Spleen (tissue), 11 donors: ENCODE measurements at regions not wholly inside any gene's neighbourhood (a gene's known extent, or its start where the extent isn't known, plus 50 kb on each side); places are given as distances from the start of the nearest gene placed in this dataset.

Experiments used
- DNase-seq: peaks from one replicate; pipeline ENCODE4 v3.0.0-alpha.2; 2020
- H3K27ac ChIP-seq, 8 donors: fragments of 200-600 bp; sonication (generic) in 7 of 8; 1 replicate in 4 of 8; 2 replicates in 4 of 8; pipeline versions ENCODE4 v1.5.0 to v1.8.0; 2016 to 2021; ENCODE audit warnings: inconsistent platforms in 4 of 8, mild to moderate bottlenecking in 4 of 8, moderate library complexity in 1 of 8
- H3K27me3 ChIP-seq, 7 donors: fragments of 200-600 bp; sonication (generic) in 6 of 7; replicated peaks in 1 of 7; 1 replicate in 4 of 7; 2 replicates in 3 of 7; pipeline versions ENCODE4 v1.5.0 to v1.8.0; 2016 to 2021; ENCODE audit warnings: inconsistent platforms in 3 of 7, mild to moderate bottlenecking in 1 of 7
- H3K36me3 ChIP-seq, 6 donors: fragments of 200-600 bp; sonication (generic) in 5 of 6; 1 replicate in 4 of 6; 2 replicates in 2 of 6; pipeline versions ENCODE4 v1.5.0 to v1.8.0; 2016 to 2021; ENCODE audit warnings: inconsistent platforms in 2 of 6
- H3K4me1 ChIP-seq, 6 donors: fragments of 200-600 bp; sonication (generic) in 5 of 6; 1 replicate in 3 of 6; 2 replicates in 3 of 6; pipeline versions ENCODE4 v1.5.0 to v1.8.0; 2016 to 2021; ENCODE audit warnings: inconsistent platforms in 3 of 6
- H3K4me3 ChIP-seq, 8 donors: fragments of 200-600 bp; sonication (generic) in 7 of 8; 1 replicate in 4 of 8; 2 replicates in 4 of 8; pipeline versions ENCODE4 v1.5.0 to v1.8.0; 2016 to 2021; ENCODE audit warnings: inconsistent platforms in 4 of 8, mild to moderate bottlenecking in 4 of 8, moderate library complexity in 2 of 8
- H3K9me3 ChIP-seq, 8 donors: fragments of 200-600 bp; sonication (generic) in 7 of 8; 1 replicate in 4 of 8; 2 replicates in 4 of 8; pipeline versions ENCODE4 v1.5.0 to v1.8.0; 2016 to 2021; ENCODE audit warnings: inconsistent platforms in 4 of 8
- POLR2A ChIP-seq, 3 donors: fragments of 450-650 bp; IDR thresholded peaks; one replicate each; pipeline ENCODE4 v1.5.1; 2017; ENCODE audit warnings: antibody characterized with exemption in 3 of 3, mild to moderate bottlenecking in 1 of 3
- POLR2AphosphoS5 ChIP-seq, 3 donors: sonication (generic); formaldehyde crosslinking; IDR thresholded peaks; one replicate each; pipeline ENCODE4 v1.5.1; 2017; ENCODE audit warnings: antibody characterized with exemption in 3 of 3
- WGBS, 5 donors: extraction: QIAGEN DNeasy Blood & Tissue Kit in 3 of 5; methylation state at CpG; one replicate each; pipeline versions ENCODE4 v1.1.5 to v1.1.7; 2013 to 2018; 5-methylcytosine and 5-hydroxymethylcytosine counted together
- intact Hi-C: fragments of 100-400 bp; cut with DNase I; formaldehyde crosslinking; loops from one replicate; pipeline ENCODE4 v1.15.0; 2023; ENCODE audit warnings: low total_unique reads
- TF ChIP-seq, protein P1 (sequence below), 11 experiments: fragments of 200-600 bp in 7 of 11; fragments of 450-650 bp in 4 of 11; sonication (generic) in 4 of 11; IDR thresholded peaks in 8 of 11; conservative IDR thresholded peaks in 3 of 11; 1 replicate in 7 of 11; 2 replicates in 4 of 11; pipeline versions ENCODE4 v1.4.0 to v1.8.0; 2016 to 2021; ENCODE audit warnings: antibody characterized with exemption in 11 of 11, inconsistent platforms in 4 of 11, mild to moderate bottlenecking in 1 of 11
- donor health status: healthy with polysubstance abuse.
- donor health status: DM: no; HTN: no; CAD: no; lungs with moderate emphysema.
- donor health status: DM: no; HTN: no; CAD: no.
- donor health status: Bipolar disorder and iron deficiency.
- donor health status: healthy.
- donor health status: DM: no; HTN: no; CAD: no.
- donor health status: DM: yes; HTN: yes; CAD: no.

- Histone ChIP-seq H3K27ac (peak overlapping the region in 7 of 8 donors; percentile 25 to 77 (median 52)), H3K4me3 (no peak overlapping the region), H3K27me3 (no peaks in the 10 kb centered on the region), H3K4me1 (peaks cover 6 to 61% (median 42%) of the 10 kb centered on the region in 6 donors), H3K9me3 (peaks cover 0 to 2% (median 0%) of the 10 kb centered on the region in 8 donors), H3K36me3 (no peaks in the 10 kb centered on the region)
- TF ChIP-seq, protein P1, sequence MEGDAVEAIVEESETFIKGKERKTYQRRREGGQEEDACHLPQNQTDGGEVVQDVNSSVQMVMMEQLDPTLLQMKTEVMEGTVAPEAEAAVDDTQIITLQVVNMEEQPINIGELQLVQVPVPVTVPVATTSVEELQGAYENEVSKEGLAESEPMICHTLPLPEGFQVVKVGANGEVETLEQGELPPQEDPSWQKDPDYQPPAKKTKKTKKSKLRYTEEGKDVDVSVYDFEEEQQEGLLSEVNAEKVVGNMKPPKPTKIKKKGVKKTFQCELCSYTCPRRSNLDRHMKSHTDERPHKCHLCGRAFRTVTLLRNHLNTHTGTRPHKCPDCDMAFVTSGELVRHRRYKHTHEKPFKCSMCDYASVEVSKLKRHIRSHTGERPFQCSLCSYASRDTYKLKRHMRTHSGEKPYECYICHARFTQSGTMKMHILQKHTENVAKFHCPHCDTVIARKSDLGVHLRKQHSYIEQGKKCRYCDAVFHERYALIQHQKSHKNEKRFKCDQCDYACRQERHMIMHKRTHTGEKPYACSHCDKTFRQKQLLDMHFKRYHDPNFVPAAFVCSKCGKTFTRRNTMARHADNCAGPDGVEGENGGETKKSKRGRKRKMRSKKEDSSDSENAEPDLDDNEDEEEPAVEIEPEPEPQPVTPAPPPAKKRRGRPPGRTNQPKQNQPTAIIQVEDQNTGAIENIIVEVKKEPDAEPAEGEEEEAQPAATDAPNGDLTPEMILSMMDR (IDR thresholded peaks at IDR 0.05 in 8 of 11, conservative IDR thresholded peaks at IDR 0.05 in 3 of 11), result no peak
- no peak for TF ChIP-seq POLR2A (IDR thresholded peaks at IDR 0.05)
- no peak for TF ChIP-seq POLR2AphosphoS5 (IDR thresholded peaks at IDR 0.05)
- intact Hi-C loops, result no loop called here
- DNase-seq, result no peak
Measured at GRCh38 chr1:109826446-109826845, 62.7 kb upstream of the EPS8L3 start.

- DNase-seq, result no peak
- Histone ChIP-seq H3K36me3 (no peaks in the 10 kb centered on the region), H3K27ac (peak overlapping the region in 7 of 8 donors; percentile 47 to 82 (median 54)), H3K4me1 (peaks cover 6 to 81% (median 52%) of the 10 kb centered on the region in 6 donors), H3K9me3 (no peaks in the 10 kb centered on the region), H3K4me3 (no peak overlapping the region), H3K27me3 (no peaks in the 10 kb centered on the region)
- intact Hi-C loops, result no loop called here
- 86 to 89% (median 87%) methylated on average over 12 of the region's 12 CpGs for WGBS, 5 donors
- TF ChIP-seq, protein P1 (IDR thresholded peaks at IDR 0.05 in 8 of 11, conservative IDR thresholded peaks at IDR 0.05 in 3 of 11), result no peak
- TF ChIP-seq POLR2AphosphoS5 (IDR thresholded peaks at IDR 0.05) (no peak), POLR2A (IDR thresholded peaks at IDR 0.05) (no peak)
Measured at GRCh38 chr1:109824349-109825115, 60.8 kb upstream of the EPS8L3 start.

DNA sequence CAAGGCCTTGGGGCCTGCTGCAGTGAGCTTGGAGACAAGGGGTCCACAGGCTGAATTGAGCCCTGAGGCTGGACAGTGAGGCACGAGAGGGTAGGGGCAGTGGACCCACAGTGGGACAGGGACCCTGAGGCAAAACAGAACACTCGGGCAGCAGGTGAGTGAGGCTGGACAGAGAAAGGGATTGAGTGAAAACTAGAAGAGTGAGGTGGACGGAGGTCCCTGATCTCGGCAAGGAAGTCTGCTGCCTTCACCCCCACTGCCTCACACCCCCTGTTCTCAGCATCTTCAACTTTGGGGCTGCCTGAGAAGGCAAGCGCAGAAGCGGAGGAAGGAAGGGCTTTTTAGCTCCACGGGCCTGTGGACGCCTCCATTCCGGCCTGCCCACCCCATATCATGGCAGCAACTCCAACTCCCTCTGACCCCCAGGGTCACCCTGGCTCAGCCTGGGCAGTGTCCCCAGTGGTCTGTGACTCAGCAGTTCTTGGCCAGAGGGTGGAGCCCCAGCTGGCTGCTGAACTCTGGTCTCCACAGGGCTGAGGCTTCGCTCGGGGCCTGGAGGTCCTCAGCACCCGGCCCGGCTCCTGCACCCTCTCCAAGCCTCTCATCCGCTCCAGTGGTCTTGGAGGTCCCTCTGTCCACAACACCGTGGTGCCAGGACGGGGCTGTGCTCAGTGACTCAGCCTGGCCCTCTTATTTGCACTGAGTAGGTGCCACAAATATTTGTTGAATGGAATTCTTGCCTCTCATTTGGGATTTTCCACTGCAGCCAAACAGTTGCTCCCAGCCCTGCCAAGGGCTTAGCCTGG lies 60.0 kb upstream of the EPS8L3 start:
- peak; percentile 79 for DNase-seq
- H3K36me3 ChIP-seq, result no peaks in the 10 kb centered on the region
- no peaks in the 10 kb centered on the region for H3K9me3 ChIP-seq
- intact Hi-C loops, result no loop called here
- no peaks in the 10 kb centered on the region for H3K27me3 ChIP-seq
- H3K4me3 ChIP-seq, result no peak overlapping the region
- H3K27ac ChIP-seq, result peak overlapping the region in 7 of 8 donors; percentile 47 to 82 (median 54)
- WGBS, 5 donors, result 78 to 86% (median 79%) methylated on average over 16 of the region's 16 CpGs
- no peak for TF ChIP-seq POLR2A (IDR thresholded peaks at IDR 0.05)
- TF ChIP-seq, protein P1 (IDR thresholded peaks at IDR 0.05 in 8 of 11, conservative IDR thresholded peaks at IDR 0.05 in 3 of 11), result no peak
- TF ChIP-seq POLR2AphosphoS5 (IDR thresholded peaks at IDR 0.05), result peak; percentile 32 to 65 (median 61)
- H3K4me1 ChIP-seq, result peaks cover 12 to 88% (median 57%) of the 10 kb centered on the region in 6 donors
